ENCODE measurements at regions not wholly inside any gene's neighbourhood (a gene's known extent, or its start where the extent isn't known, plus 50 kb on each side); places are given as distances from the start of the nearest gene placed in this dataset.
A peak's percentile ranks its signal among the peaks of the same experiment; 100 is the strongest.

GRCh38 chr3:152183473-152183872 lies 85.3 kb upstream of the MBNL1 start:
- POLR2A ChIA-PET (ENCODE audit: partially characterized antibody) = no interaction called here
- H3K79me1 ChIP-seq (ENCODE audit: low read depth, low read length) = no peaks in the 10 kb centered on the region
- no peaks in the 10 kb centered on the region for H3K9me3 ChIP-seq (ENCODE audit: insufficient read depth in 2 of 2, low read depth in 1 of 2, low read length in 1 of 2)
- no peak overlapping the region for H3K23ac ChIP-seq (ENCODE audit: insufficient read length)
- no peak overlapping the region for H2BK20ac ChIP-seq (ENCODE audit: low read length)
- H3K4me3 ChIP-seq (ENCODE audit: extremely low read depth in 1 of 4, insufficient read depth in 2 of 4, low read depth in 3 of 4, low read length in 4 of 4) = no peak overlapping the region
- TF ChIP-seq RAD21 (IDR thresholded peaks at IDR 0.05 in 1 of 2, conservative IDR thresholded peaks at IDR 0.05 in 1 of 2; ENCODE audit: low read depth in 2 of 2, low read length in 2 of 2) (peak; percentile 77 to 81), CREB1 (IDR thresholded peaks at IDR 0.05) (no peak), TAF1 (IDR thresholded peaks at IDR 0.05; ENCODE audit: low read depth, low read length) (no peak), SIRT6 (IDR thresholded peaks at IDR 0.05; ENCODE audit: low read length) (no peak), BCL11A (IDR thresholded peaks at IDR 0.05; ENCODE audit: low read depth in 2 of 2, low read length in 2 of 2) (no peak)
- TF ChIP-seq, protein P1, sequence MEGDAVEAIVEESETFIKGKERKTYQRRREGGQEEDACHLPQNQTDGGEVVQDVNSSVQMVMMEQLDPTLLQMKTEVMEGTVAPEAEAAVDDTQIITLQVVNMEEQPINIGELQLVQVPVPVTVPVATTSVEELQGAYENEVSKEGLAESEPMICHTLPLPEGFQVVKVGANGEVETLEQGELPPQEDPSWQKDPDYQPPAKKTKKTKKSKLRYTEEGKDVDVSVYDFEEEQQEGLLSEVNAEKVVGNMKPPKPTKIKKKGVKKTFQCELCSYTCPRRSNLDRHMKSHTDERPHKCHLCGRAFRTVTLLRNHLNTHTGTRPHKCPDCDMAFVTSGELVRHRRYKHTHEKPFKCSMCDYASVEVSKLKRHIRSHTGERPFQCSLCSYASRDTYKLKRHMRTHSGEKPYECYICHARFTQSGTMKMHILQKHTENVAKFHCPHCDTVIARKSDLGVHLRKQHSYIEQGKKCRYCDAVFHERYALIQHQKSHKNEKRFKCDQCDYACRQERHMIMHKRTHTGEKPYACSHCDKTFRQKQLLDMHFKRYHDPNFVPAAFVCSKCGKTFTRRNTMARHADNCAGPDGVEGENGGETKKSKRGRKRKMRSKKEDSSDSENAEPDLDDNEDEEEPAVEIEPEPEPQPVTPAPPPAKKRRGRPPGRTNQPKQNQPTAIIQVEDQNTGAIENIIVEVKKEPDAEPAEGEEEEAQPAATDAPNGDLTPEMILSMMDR (IDR thresholded peaks at IDR 0.05; ENCODE audit: control extremely low read depth in 1 of 3, insufficient read depth in 1 of 3, low read depth in 1 of 3, low read length in 3 of 3) = peak; percentile 57 to 77 (median 67)
- peaks cover 0 to 1% of the 10 kb centered on the region in 2 experiments for H4K20me1 ChIP-seq (replicated peaks in 1 of 2; ENCODE audit: control insufficient read depth in 1 of 2, insufficient read depth in 2 of 2, low read length in 2 of 2)
- no peak overlapping the region for H3K18ac ChIP-seq (ENCODE audit: extremely low read depth, low read length)
- H3K56ac ChIP-seq (replicated peaks; ENCODE audit: insufficient read length, low read depth, low read length) = no peak overlapping the region
- H4K8ac ChIP-seq (ENCODE audit: extremely low read depth, insufficient read depth, low read length) = no peak overlapping the region
- no peak overlapping the region for H3K27ac ChIP-seq (ENCODE audit: low read depth, low read length)
- DNase-seq (ENCODE audit: low read depth in 1 of 2, low spot score in 2 of 2) (peak in 1 of 2 experiments; percentile 53), FAIRE-seq (peak; percentile 97)
- no peaks in the 10 kb centered on the region for H3K79me2 ChIP-seq (ENCODE audit: control insufficient read depth in 1 of 2, insufficient read depth in 2 of 2, low read length in 2 of 2)
- H2BK15ac ChIP-seq (ENCODE audit: low read length) = no peak overlapping the region
- CTCF ChIA-PET (ENCODE audit: partially characterized antibody) = interaction anchor here (0.6 to 5.7 kb wide), 33 partner anchors 9 to 519 kb away, joined by 3 to 71 read pairs (median 4); no protein-coding TSS in a partner anchor
- no peak overlapping the region for H2AFZ ChIP-seq (ENCODE audit: low read length)
- H3K14ac ChIP-seq (ENCODE audit: insufficient read length) = no peak overlapping the region
- H3K4me2 ChIP-seq (ENCODE audit: insufficient read depth in 1 of 2, low read depth in 2 of 2, low read length in 2 of 2) = no peak overlapping the region
- H4K91ac ChIP-seq (replicated peaks; ENCODE audit: insufficient read length, low read length) = no peak overlapping the region
- H2BK120ac ChIP-seq (replicated peaks; ENCODE audit: low read depth, low read length) = no peak overlapping the region
- H2BK5ac ChIP-seq (ENCODE audit: low read depth, low read length) = no peak overlapping the region
- no peaks in the 10 kb centered on the region for H3K4me1 ChIP-seq (replicated peaks in 1 of 4; ENCODE audit: control insufficient read depth in 3 of 4, insufficient read depth in 4 of 4, low read length in 3 of 4)
- peak overlapping the region; percentile 57 for H3K4ac ChIP-seq (replicated peaks; ENCODE audit: insufficient read length, low read depth, low read length)
- no peaks in the 10 kb centered on the region for H3K36me3 ChIP-seq (ENCODE audit: control insufficient read depth in 2 of 4, insufficient read depth in 4 of 4, low read length in 3 of 4)
- H3K9ac ChIP-seq (replicated peaks in 1 of 4; ENCODE audit: extremely low read depth in 1 of 4, low read depth in 3 of 4, low read length in 3 of 4) = no peak overlapping the region
- H4K5ac ChIP-seq (ENCODE audit: insufficient read length, low read depth, low read length) = no peak overlapping the region
- no peak overlapping the region for H2BK12ac ChIP-seq (ENCODE audit: low read depth, low read length)
- H2AK5ac ChIP-seq (ENCODE audit: low read depth, low read length) = no peak overlapping the region
- peaks cover 0 to 1% (median 0%) of the 10 kb centered on the region in 4 experiments; a peak in 1 of 7 replicates for H3K27me3 ChIP-seq (replicated peaks in 1 of 4; ENCODE audit: control insufficient read depth in 3 of 4, extremely low read depth in 1 of 4, insufficient read depth in 3 of 4, low read length in 3 of 4)
- WGBS, 2 experiments (ENCODE audit: extremely low coverage in 1 of 2, insufficient coverage in 1 of 2, insufficient read length in 1 of 2, insufficient replicate concordance in 2 of 2, low coverage in 1 of 2, low lambda C conversion rate in 2 of 2, missing lambda C conversion rate in 1 of 2) = 67% methylated on average over 4 of the region's 4 CpGs; no CpG with 5 or more reads in 1 of the 2 experiments
- no peaks in the 10 kb centered on the region for H3K23me2 ChIP-seq (ENCODE audit: low read depth, low read length)
